IPS-18a (cell line): ENCODE measurements at regions not wholly inside any gene's neighbourhood (a gene's known extent, or its start where the extent isn't known, plus 50 kb on each side); places are given as distances from the start of the nearest gene placed in this dataset.
"Not testable (repeated sequence)": the region's sequence is repeated elsewhere in the genome, so short reads cannot be mapped to it uniquely, and the experiment has no call there.

Experiments
- H3K27ac ChIP-seq: one replicate; pipeline ENCODE4 v1.5.1; 2013; ENCODE audit warnings: low read length
- H3K27me3 ChIP-seq: one replicate; pipeline ENCODE4 v1.6.1; 2013; ENCODE audit warnings: mild to moderate bottlenecking, low read length; ENCODE audit not compliant: control insufficient read depth, insufficient read depth
- H3K36me3 ChIP-seq: one replicate; pipeline ENCODE4 v1.6.1; 2013; ENCODE audit warnings: low read depth, low read length; ENCODE audit not compliant: control insufficient read depth
- H3K4me1 ChIP-seq: one replicate; pipeline ENCODE4 v1.6.1; 2013; ENCODE audit warnings: low read depth, low read length; ENCODE audit not compliant: control insufficient read depth
- H3K4me3 ChIP-seq: one replicate; pipeline ENCODE4 v1.5.1; 2013; ENCODE audit warnings: low read length
- H3K9ac ChIP-seq: one replicate; pipeline ENCODE4 v1.6.1; 2013; ENCODE audit warnings: mild to moderate bottlenecking, low read length, moderate library complexity
- H3K9me3 ChIP-seq: one replicate; pipeline ENCODE4 v1.6.1; 2013; ENCODE audit warnings: low read depth, low read length; ENCODE audit not compliant: control insufficient read depth

DNA sequence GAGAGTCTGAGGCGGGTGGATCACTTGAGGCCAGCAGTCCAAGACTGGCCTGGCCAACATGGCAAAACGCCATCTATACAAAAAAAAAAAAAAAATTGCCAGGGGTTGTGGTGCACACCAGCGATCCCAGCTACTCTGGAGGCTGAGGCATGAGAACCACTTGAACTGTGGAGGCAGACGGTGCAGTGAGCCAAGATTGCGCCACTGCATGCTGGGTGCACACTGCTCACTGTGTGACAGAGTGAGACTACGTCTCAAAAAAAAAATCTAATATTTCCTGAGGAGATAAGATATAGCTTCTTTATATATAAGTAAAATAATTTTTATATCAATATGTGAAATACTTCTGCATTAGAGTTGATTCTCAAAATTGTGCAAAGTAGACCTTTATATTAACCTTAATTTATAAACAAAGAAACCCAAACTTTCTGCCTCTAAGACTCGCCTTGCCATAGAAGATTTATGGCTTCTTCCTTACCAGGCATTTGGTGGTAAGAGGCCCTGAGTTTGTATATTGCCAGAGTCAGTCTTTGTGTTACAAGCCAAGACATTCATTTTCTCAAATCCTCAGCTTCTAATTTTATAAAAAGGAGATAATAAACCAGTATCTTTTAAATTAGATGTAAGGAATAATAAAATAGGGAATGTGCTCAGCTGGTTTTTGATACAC, 1226.7 kb downstream of the FLRT2 start:
- no peak overlapping the region for H3K27ac ChIP-seq
- H3K9ac ChIP-seq, result no peak overlapping the region
- H3K36me3 ChIP-seq, result no peaks in the 10 kb centered on the region
- H3K27me3 ChIP-seq, result no peaks in the 10 kb centered on the region
- H3K4me1 ChIP-seq, result no peaks in the 10 kb centered on the region
- H3K9me3 ChIP-seq, result peaks cover 5% of the 10 kb centered on the region
- H3K4me3 ChIP-seq, result no peak overlapping the region

DNA sequence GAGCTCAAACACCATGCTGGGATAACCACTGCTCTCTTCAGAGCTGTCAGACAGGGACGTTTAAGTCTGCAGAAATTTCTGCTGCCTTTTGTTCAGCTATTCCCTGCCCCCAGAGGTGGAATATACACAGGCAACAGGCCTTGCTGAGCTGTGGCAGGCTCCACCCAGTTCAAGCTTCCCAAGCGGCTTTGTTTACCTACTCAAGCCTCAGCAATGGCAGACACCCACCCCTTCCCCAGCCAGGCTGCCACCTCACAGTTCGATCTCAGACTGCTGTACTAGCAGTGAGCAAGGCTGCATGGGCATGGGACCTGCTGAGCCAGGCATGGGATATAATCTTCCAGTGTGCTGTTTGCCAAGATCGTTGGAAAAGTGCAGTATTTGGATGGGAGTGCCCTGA, 1220.5 kb downstream of the FLRT2 start:
- not testable (repeated sequence) for H3K36me3 ChIP-seq, H3K27me3 ChIP-seq, H3K4me1 ChIP-seq, H3K9ac ChIP-seq, H3K27ac ChIP-seq, H3K9me3 ChIP-seq, H3K4me3 ChIP-seq

GRCh38 chr14:86739761-86740160, 1209.8 kb downstream of the FLRT2 start:
- no peaks in the 10 kb centered on the region for H3K27me3 ChIP-seq
- H3K4me1 ChIP-seq, result peaks cover 7% of the 10 kb centered on the region
- no peak overlapping the region for H3K9ac ChIP-seq
- no peaks in the 10 kb centered on the region for H3K9me3 ChIP-seq
- no peak overlapping the region for H3K27ac ChIP-seq
- no peak overlapping the region for H3K4me3 ChIP-seq
- H3K36me3 ChIP-seq, result no peaks in the 10 kb centered on the region

- H3K27ac ChIP-seq, H3K4me1 ChIP-seq, H3K9ac ChIP-seq, H3K4me3 ChIP-seq, H3K9me3 ChIP-seq, H3K27me3 ChIP-seq, H3K36me3 ChIP-seq: not testable (repeated sequence)
Observed at GRCh38 chr14:86731427-86731826, 1201.5 kb downstream of the FLRT2 start.

DNA sequence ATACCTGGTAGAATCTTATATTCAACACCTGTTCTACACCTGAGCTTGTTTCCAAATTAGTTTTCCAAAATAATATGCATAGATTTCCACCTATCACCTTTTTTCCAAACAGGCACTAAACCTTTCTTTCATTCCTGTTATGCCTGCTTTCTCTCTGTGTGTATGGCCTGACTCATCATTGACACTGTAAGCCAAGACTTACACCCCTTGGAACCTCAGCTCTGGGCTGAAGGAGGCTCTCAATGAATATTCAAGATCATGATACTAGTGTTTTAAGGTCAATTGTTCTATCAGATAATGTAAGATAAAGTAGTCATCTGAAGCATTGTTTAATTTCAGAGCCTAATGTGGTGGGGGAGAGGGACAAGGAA, 1193.3 kb downstream of the FLRT2 start:
- Histone ChIP-seq H3K27me3 (no peaks in the 10 kb centered on the region), H3K36me3 (no peaks in the 10 kb centered on the region), H3K27ac (no peak overlapping the region), H3K4me3 (no peak overlapping the region), H3K4me1 (no peaks in the 10 kb centered on the region), H3K9me3 (no peaks in the 10 kb centered on the region), H3K9ac (no peak overlapping the region)

GRCh38 chr14:86722612-86723253, 1192.8 kb downstream of the FLRT2 start:
- H3K4me3 ChIP-seq, result no peak overlapping the region
- H3K27me3 ChIP-seq, result no peaks in the 10 kb centered on the region
- no peaks in the 10 kb centered on the region for H3K36me3 ChIP-seq
- H3K9ac ChIP-seq, result no peak overlapping the region
- H3K9me3 ChIP-seq, result no peaks in the 10 kb centered on the region
- no peak overlapping the region for H3K27ac ChIP-seq
- H3K4me1 ChIP-seq, result no peaks in the 10 kb centered on the region

DNA sequence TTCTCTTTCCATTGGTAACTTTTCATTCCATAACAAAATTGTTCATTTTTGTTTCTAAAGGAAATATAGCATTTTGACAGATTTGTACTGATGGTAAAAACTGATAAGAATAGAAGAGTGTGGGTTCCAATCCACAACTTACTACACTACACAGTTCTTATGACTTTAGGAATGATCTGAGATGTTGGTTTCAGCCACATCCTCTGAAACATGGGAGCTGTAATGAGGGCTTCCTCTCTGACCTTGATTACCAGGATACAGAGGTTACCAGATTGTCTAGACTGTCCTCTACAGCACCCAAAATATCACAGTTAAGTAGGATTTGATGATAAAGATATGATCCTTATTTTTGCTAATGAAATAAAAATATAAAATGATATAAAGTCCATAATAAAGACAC, 1184.6 kb downstream of the FLRT2 start:
- Histone ChIP-seq H3K36me3 (no peaks in the 10 kb centered on the region), H3K27me3 (no peaks in the 10 kb centered on the region), H3K27ac (no peak overlapping the region), H3K4me3 (no peak overlapping the region), H3K9me3 (no peaks in the 10 kb centered on the region), H3K9ac (no peak overlapping the region), H3K4me1 (no peaks in the 10 kb centered on the region)

DNA sequence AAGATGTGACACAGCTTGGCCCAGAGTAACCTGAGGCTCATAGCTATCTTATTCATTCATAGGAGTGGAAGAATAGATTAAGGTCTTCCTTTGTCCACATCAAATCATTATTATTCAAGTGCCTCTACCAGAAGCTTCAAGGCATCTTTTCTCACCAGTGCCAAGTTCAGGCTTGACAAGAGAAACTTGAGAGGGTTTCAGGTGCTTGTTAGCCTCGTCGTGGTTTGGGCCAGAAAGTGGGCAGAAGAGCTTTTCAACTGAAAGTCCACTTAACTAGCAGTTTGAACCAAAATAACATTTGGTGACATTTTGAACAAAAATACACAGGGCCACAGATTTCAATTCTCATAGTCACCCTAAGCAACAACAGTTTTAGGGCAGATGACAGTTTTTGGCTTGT, 1184.2 kb downstream of the FLRT2 start:
- Histone ChIP-seq H3K4me3 (no peak overlapping the region), H3K9me3 (no peaks in the 10 kb centered on the region), H3K4me1 (no peaks in the 10 kb centered on the region), H3K27ac (no peak overlapping the region), H3K9ac (no peak overlapping the region), H3K36me3 (no peaks in the 10 kb centered on the region), H3K27me3 (no peaks in the 10 kb centered on the region)

- no peak overlapping the region for H3K9ac ChIP-seq
- H3K9me3 ChIP-seq, result no peaks in the 10 kb centered on the region
- no peak overlapping the region for H3K4me3 ChIP-seq
- H3K36me3 ChIP-seq, result no peaks in the 10 kb centered on the region
- H3K27me3 ChIP-seq, result no peaks in the 10 kb centered on the region
- no peaks in the 10 kb centered on the region for H3K4me1 ChIP-seq
- no peak overlapping the region for H3K27ac ChIP-seq
Observed at GRCh38 chr14:86712727-86713126, 1182.8 kb downstream of the FLRT2 start.

GRCh38 chr14:86712176-86712575, 1182.2 kb downstream of the FLRT2 start:
- H3K9me3 ChIP-seq, result no peaks in the 10 kb centered on the region
- H3K4me3 ChIP-seq, result no peak overlapping the region
- no peaks in the 10 kb centered on the region for H3K36me3 ChIP-seq
- no peak overlapping the region for H3K27ac ChIP-seq
- H3K9ac ChIP-seq, result no peak overlapping the region
- H3K27me3 ChIP-seq, result no peaks in the 10 kb centered on the region
- no peaks in the 10 kb centered on the region for H3K4me1 ChIP-seq

GRCh38 chr14:86708846-86709339, 1178.9 kb downstream of the FLRT2 start:
- no peak overlapping the region for H3K9ac ChIP-seq
- no peaks in the 10 kb centered on the region for H3K9me3 ChIP-seq
- H3K36me3 ChIP-seq, result no peaks in the 10 kb centered on the region
- H3K4me1 ChIP-seq, result no peaks in the 10 kb centered on the region
- H3K4me3 ChIP-seq, result no peak overlapping the region
- H3K27ac ChIP-seq, result no peak overlapping the region
- no peaks in the 10 kb centered on the region for H3K27me3 ChIP-seq

- no peak overlapping the region for H3K27ac ChIP-seq
- no peaks in the 10 kb centered on the region for H3K36me3 ChIP-seq
- no peaks in the 10 kb centered on the region for H3K9me3 ChIP-seq
- H3K9ac ChIP-seq, result no peak overlapping the region
- H3K27me3 ChIP-seq, result no peaks in the 10 kb centered on the region
- H3K4me3 ChIP-seq, result no peak overlapping the region
- no peaks in the 10 kb centered on the region for H3K4me1 ChIP-seq
Observed at GRCh38 chr14:86707071-86707470, 1177.1 kb downstream of the FLRT2 start.
